ENCODE measurements at regions not wholly inside any gene's neighbourhood (a gene's known extent, or its start where the extent isn't known, plus 50 kb on each side); places are given as distances from the start of the nearest gene placed in this dataset.
"Not testable (repeated sequence)": the region's sequence is repeated elsewhere in the genome, so short reads cannot be mapped to it uniquely, and the experiment has no call there.

GRCh38 chr2:13673821-13674220 is 957.1 kb downstream of the TRIB2 start:
- TF ChIP-seq, protein P1, sequence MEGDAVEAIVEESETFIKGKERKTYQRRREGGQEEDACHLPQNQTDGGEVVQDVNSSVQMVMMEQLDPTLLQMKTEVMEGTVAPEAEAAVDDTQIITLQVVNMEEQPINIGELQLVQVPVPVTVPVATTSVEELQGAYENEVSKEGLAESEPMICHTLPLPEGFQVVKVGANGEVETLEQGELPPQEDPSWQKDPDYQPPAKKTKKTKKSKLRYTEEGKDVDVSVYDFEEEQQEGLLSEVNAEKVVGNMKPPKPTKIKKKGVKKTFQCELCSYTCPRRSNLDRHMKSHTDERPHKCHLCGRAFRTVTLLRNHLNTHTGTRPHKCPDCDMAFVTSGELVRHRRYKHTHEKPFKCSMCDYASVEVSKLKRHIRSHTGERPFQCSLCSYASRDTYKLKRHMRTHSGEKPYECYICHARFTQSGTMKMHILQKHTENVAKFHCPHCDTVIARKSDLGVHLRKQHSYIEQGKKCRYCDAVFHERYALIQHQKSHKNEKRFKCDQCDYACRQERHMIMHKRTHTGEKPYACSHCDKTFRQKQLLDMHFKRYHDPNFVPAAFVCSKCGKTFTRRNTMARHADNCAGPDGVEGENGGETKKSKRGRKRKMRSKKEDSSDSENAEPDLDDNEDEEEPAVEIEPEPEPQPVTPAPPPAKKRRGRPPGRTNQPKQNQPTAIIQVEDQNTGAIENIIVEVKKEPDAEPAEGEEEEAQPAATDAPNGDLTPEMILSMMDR (IDR thresholded peaks at IDR 0.05), result not testable (repeated sequence)
- not testable (repeated sequence) for TF ChIP-seq POLR2A (IDR thresholded peaks at IDR 0.05)

Measured in right lobe of liver (tissue), 4 donors.